ENCODE measurements at regions not wholly inside any gene's neighbourhood (a gene's known extent, or its start where the extent isn't known, plus 50 kb on each side); places are given as distances from the start of the nearest gene placed in this dataset.

DNA sequence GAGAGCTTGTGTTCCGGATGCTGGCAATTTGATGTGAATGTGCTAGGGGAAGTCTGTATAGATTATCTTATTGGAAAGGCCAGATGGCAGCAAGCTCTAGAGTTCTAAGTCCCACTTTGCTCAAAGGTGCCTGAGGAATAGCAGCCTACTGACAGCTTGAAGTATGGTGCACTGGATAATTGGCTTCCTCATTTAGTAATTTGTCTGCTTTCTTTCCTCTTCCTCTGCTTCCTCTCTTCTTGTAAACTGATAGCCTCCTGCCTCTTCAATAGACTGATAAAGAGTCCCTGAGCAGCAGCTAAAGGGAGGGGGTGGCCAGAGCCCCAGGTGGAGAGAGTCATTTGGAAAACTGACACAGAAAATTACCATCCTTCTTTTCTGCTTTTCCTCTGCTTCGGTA lies 177.3 kb downstream of the FGF1 start:
- DNase-seq (ENCODE audit: low read depth), result no peak

- no peak for DNase-seq (ENCODE audit: low read depth)
These were observed 178.1 kb downstream of the FGF1 start for GRCh38 chr5:142507531-142508372.

DNA sequence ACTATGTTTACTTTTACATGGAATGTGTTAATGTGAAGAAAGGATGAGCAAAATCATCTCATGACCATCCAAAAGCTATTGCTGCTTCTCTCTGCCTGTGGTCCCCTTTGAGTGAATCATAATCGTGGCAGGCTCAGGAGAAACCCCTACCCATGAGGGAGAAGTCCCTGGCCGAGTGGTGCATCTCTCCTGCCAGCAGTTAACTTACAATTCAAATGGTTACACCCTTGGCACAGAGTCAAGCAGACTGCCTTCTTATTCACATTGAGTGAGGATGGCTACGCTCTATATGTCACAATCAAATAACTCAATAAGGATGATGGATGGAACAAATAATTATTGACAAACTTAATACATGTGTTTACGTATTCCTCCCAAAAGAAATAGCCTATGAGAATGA lies 179.1 kb downstream of the FGF1 start:
- no peak for DNase-seq (ENCODE audit: low read depth)

DNA sequence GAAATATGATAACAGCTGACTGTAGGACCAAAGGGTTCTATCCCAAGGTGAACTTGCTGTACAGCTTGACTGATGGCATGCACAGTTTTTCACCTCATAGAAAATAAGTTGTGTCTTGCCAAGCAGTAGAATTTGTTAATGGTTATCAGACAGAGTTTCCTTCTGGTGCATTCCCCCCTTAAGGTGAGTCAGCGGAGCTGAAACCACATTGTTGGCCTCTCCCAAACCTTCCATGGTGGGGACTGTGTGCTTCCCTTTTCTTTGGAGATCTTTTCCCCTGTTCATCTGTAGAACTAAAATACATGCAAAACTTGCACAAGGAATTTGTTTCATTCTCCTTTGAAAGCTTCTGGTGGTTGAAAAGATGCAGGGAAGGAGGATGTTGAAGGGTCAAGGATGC lies 179.8 kb downstream of the FGF1 start:
- no peak for DNase-seq (ENCODE audit: low read depth)

GRCh38 chr5:142501890-142502289 lies 177.1 kb upstream of the SPRY4 start:
- DNase-seq (ENCODE audit: low read depth), result no peak

GRCh38 chr5:142500227-142500905 lies 175.5 kb upstream of the SPRY4 start:
- DNase-seq (ENCODE audit: low read depth), result no peak

DNA sequence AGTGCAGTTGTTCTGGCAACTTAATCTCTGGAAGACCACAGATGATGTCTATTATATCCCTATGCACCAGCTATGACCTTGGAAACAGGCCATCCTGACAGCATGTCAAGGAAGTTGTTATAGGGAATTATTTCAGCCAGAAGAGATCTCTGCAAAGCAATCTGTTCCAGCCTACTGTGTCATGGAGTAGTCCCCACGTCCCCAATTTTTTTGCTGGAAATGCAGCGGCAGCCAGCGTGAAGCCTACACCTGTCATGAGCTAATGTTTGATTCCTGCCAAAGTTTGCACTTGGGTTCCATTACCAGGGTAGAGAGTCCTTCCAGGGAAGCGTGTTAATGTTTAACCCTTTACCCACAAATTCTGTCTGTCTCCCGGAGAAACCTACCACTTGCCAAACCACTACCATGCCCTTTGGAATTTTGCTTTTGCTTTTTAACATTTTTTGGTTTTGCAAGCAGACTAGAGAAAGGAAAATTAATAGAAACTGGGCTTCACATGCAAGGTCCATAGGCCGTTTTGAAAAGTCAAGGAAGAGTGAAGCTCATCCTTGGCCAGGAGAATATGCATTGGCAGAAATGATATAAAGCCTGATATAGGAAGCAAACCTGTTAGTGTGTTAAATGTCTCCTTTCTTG lies 174.9 kb upstream of the SPRY4 start:
- DNase-seq (ENCODE audit: low read depth), result no peak

- no peak for DNase-seq (ENCODE audit: low read depth)
These were observed 173.5 kb upstream of the SPRY4 start for GRCh38 chr5:142498298-142498697.

- no peak for DNase-seq (ENCODE audit: low read depth)
These were observed 170.7 kb upstream of the SPRY4 start for GRCh38 chr5:142495531-142495930.

DNA sequence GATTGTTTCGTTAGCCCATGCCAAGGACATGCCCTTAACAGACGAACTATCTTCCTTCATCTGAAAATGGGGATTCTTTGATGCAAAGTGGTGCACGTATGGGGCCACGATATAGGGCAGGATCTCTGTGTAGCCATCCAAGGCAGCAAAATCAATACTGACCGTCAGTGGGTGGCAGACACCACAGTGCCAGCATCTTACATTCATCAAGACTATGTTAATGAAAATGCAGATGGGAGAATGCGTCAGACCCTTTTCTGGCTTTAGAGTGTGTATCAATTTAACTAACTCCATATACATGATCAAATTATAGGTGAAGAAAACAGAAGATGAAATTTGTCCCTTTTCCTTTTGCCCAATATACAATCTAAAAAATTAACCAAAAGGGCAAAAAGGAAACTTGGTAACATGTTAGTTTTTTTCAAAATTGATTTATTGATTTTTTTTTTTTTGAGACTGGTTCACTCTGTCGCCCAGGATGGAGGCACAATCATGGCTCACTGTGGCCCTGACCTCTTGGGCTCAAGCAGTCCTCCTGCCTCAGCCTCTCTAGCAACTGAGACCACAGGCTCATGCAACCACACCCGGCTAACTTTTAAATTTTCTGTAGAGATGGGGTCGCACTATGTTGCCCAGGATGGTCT lies 169.2 kb upstream of the SPRY4 start:
- DNase-seq (ENCODE audit: low read depth), result no peak

GRCh38 chr5:142492781-142493281 lies 168.0 kb upstream of the SPRY4 start:
- DNase-seq (ENCODE audit: low read depth), result no peak

- no peak for DNase-seq (ENCODE audit: low read depth)
These were observed 166.9 kb upstream of the SPRY4 start for GRCh38 chr5:142491679-142492078.

GRCh38 chr5:142491270-142491669 lies 166.4 kb upstream of the SPRY4 start:
- DNase-seq (ENCODE audit: low read depth), result no peak

GRCh38 chr5:142486581-142486980 lies 161.8 kb upstream of the SPRY4 start:
- DNase-seq (ENCODE audit: low read depth), result no peak

GRCh38 chr5:142486020-142486419 lies 161.2 kb upstream of the SPRY4 start:
- no peak for DNase-seq (ENCODE audit: low read depth)

- DNase-seq (ENCODE audit: low read depth), result no peak
These were observed 160.1 kb upstream of the SPRY4 start for GRCh38 chr5:142484821-142485387.

DNA sequence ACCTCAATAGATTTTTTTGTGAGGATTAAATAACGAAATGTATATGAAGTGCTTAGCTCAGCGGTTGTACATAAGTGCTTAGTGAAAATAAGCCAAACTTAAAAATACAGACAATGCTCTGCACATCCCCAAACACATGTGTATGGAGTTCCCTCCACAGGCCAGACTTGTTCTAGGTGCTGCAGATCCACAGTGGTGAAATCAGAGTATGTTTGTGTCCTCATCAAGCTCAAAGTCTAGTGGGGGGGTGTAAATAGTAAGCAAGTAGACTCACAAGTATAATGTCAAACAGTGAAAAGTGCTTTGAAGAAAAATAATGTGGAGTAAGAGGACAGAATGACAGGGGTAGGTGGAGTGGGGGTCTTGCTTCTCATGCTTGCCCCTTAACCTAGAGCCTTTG lies 157.4 kb upstream of the SPRY4 start:
- DNase-seq (ENCODE audit: low read depth), result no peak

DNA sequence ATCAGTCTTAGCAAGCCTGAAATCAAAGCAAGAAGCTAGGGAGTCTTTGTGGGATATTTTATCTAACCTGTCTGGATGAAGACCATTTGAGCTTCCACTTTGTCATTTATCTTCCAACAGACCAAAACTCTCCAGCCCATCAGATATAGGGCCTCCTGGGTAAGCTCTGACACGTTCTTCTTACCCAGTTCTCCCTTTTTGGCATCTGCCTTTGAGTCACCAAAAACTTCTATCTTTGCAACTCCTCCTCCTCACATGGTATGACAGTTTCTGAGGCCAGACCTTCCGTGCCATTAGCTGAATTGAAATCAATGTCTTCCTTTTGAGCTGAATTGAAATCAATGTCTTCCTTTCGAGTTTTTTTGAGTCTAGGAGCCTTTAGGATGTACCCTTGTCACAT lies 156.6 kb upstream of the SPRY4 start:
- no peak for DNase-seq (ENCODE audit: low read depth)

DNA sequence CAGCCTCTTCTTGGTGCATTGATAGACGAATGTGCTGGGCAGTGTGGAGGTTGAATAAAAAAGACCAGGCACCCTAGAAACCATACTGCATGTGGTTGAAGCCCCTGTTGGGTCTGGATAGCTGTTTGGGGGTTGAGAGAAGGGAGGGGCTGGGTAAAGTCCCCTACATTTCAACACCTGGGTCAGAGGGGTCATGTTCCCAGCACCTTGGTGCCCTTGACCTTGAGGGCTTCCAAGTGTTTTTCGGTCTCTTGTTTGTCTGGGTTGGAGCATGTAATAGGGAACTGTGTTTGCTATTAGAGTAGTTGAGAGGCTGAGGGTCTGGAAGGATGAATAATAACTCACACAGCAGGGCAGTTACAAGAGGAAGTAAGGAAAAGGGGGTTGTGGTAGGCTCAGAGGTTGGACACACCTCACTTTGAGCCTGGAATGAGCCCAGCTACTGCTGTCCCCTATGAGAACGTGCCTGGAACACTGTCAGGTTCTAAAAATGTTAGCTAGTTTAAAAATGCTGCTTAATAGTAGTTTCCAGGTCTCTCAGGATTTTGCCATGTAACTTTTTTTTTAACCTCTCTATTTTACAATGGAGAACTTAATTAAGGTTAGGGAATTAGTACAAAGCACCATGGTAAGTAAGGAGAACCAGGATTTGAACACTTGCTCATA lies 155.2 kb upstream of the SPRY4 start:
- DNase-seq (ENCODE audit: low read depth), result no peak

GRCh38 chr5:142479150-142479549 lies 154.3 kb upstream of the SPRY4 start:
- DNase-seq (ENCODE audit: low read depth), result no peak

GRCh38 chr5:142478113-142478512 lies 153.3 kb upstream of the SPRY4 start:
- no peak for DNase-seq (ENCODE audit: low read depth)

GRCh38 chr5:142475102-142475513 lies 150.3 kb upstream of the SPRY4 start:
- DNase-seq (ENCODE audit: low read depth), result no peak
